ENCODE measurements at regions not wholly inside any gene's neighbourhood (a gene's known extent, or its start where the extent isn't known, plus 50 kb on each side); places are given as distances from the start of the nearest gene placed in this dataset.

DNA sequence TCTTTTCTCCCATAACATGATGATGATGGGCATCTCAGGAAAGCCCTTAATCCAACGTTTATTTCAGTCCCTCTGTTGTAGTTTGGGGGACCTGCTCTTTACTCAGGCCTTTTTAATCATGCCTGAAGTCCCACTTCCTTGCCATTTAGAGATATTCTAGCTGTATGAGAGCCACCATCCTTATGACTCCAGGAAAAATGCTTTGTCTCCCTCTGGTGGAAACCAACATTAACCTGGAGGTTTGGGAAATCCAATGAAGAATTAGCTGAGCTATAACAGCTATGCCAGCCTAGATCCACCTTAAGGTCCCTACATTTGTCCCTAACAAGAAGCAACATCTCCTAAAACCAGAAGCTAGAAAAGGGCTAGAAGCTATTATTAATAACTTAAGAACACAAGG is 1399.1 kb downstream of the LRFN5 start:
- TF ChIP-seq, protein P1, sequence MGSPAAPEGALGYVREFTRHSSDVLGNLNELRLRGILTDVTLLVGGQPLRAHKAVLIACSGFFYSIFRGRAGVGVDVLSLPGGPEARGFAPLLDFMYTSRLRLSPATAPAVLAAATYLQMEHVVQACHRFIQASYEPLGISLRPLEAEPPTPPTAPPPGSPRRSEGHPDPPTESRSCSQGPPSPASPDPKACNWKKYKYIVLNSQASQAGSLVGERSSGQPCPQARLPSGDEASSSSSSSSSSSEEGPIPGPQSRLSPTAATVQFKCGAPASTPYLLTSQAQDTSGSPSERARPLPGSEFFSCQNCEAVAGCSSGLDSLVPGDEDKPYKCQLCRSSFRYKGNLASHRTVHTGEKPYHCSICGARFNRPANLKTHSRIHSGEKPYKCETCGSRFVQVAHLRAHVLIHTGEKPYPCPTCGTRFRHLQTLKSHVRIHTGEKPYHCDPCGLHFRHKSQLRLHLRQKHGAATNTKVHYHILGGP (tag by site-specific recombination; IDR thresholded peaks at IDR 0.05): no peak
- no peak for TF ChIP-seq ZNF112 (tag by site-specific recombination; IDR thresholded peaks at IDR 0.05)
- TF ChIP-seq, protein P2, sequence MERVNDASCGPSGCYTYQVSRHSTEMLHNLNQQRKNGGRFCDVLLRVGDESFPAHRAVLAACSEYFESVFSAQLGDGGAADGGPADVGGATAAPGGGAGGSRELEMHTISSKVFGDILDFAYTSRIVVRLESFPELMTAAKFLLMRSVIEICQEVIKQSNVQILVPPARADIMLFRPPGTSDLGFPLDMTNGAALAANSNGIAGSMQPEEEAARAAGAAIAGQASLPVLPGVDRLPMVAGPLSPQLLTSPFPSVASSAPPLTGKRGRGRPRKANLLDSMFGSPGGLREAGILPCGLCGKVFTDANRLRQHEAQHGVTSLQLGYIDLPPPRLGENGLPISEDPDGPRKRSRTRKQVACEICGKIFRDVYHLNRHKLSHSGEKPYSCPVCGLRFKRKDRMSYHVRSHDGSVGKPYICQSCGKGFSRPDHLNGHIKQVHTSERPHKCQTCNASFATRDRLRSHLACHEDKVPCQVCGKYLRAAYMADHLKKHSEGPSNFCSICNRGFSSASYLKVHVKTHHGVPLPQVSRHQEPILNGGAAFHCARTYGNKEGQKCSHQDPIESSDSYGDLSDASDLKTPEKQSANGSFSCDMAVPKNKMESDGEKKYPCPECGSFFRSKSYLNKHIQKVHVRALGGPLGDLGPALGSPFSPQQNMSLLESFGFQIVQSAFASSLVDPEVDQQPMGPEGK (tag by site-specific recombination; IDR thresholded peaks at IDR 0.05): no peak
- no peak for TF ChIP-seq FEZF1 (tag by site-specific recombination; IDR thresholded peaks at IDR 0.05)
- Histone ChIP-seq H3K4me1 (ENCODE audit: control insufficient read depth, insufficient read depth, low read length) (no peaks in the 10 kb centered on the region), H3K36me3 (ENCODE audit: control insufficient read depth in 2 of 2, insufficient read depth in 1 of 2, low read length in 2 of 2) (no peaks in the 10 kb centered on the region), H3K27ac (ENCODE audit: extremely low read depth, low read depth, low read length) (no peak overlapping the region), H3K4me3 (ENCODE audit: low read depth, low read length) (no peak overlapping the region), H3K9me3 (ENCODE audit: control insufficient read depth, insufficient read depth, low read depth, low read length) (no peaks in the 10 kb centered on the region; the same call in 1 of the 2 replicates)
- ChIA-PET CTCF (no interaction called here), POLR2A (no interaction called here)

DNA sequence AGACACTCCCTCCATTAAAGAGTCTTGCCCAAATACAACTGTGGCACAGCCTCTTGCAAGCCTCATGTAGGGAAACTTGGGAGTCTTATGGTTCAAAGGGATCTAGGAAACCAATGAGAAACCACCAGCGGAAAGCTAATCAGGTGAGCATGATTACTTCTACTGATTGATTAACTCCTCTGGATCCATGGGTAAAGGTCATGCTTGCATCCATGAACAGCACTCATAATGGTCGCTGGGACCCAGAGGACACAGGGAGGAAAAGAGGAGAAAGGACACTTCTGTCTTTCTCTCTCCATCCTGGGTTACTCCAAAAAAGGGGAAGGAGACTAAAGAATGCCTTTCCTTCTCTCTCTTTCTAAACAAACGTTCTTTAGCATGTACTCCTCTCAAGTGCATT is 1397.2 kb downstream of the LRFN5 start:
- POLR2A ChIA-PET: no interaction called here
- Histone ChIP-seq H3K36me3 (ENCODE audit: control insufficient read depth in 2 of 2, insufficient read depth in 1 of 2, low read length in 2 of 2) (no peaks in the 10 kb centered on the region), H3K9me3 (ENCODE audit: control insufficient read depth, insufficient read depth, low read depth, low read length) (no peaks in the 10 kb centered on the region; the same call in 1 of the 2 replicates), H3K4me3 (ENCODE audit: low read depth, low read length) (no peak overlapping the region), H3K4me1 (ENCODE audit: control insufficient read depth, insufficient read depth, low read length) (no peaks in the 10 kb centered on the region), H3K27ac (ENCODE audit: extremely low read depth, low read depth, low read length) (no peak overlapping the region)
- CTCF ChIA-PET: no interaction called here
- TF ChIP-seq TRIM28 (IDR thresholded peaks at IDR 0.05; ENCODE audit: borderline replicate concordance, low read length) (peak; percentile 87; the same call in 1 of the 2 replicates), YY2 (tag by site-specific recombination; IDR thresholded peaks at IDR 0.05) (no peak), ZNF501 (tag by site-specific recombination; IDR thresholded peaks at IDR 0.05) (no peak), ZNF2 (tag by site-specific recombination; IDR thresholded peaks at IDR 0.05) (no peak), ZNF473 (tag by site-specific recombination; IDR thresholded peaks at IDR 0.05) (no peak)

DNA sequence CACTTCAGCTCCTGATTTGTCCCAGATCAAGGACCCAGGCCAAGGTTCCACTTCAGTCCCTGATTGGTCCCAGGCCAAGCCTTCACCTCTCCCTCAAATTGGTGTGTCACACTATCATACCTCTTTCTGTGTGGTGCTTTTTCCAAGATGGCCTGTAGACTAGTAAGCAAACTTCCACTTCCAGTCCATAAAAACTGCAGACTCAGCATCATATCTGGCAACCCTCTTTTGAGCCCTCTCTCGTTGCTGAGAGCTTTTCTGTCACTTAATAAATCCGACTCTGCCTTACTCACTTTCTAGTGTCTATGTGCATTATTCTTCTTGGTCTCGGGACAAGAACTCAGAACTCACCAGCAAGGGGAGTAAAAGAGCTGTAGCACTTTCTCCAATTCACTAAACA is 1395.1 kb downstream of the LRFN5 start:
- Histone ChIP-seq H3K9me3 (ENCODE audit: control insufficient read depth, insufficient read depth, low read depth, low read length) (no peaks in the 10 kb centered on the region; the same call in 1 of the 2 replicates), H3K4me1 (ENCODE audit: control insufficient read depth, insufficient read depth, low read length) (no peaks in the 10 kb centered on the region), H3K27ac (ENCODE audit: extremely low read depth, low read depth, low read length) (no peak overlapping the region), H3K36me3 (ENCODE audit: control insufficient read depth in 2 of 2, insufficient read depth in 1 of 2, low read length in 2 of 2) (no peaks in the 10 kb centered on the region), H3K4me3 (ENCODE audit: low read depth, low read length) (no peak overlapping the region)
- POLR2A ChIA-PET: no interaction called here
- TF ChIP-seq ZNF23 (tag by site-specific recombination; IDR thresholded peaks at IDR 0.05; ENCODE audit: borderline replicate concordance) (no peak), ZFHX2 (tag by site-specific recombination; conservative IDR thresholded peaks at IDR 0.05) (no peak), ZBTB7A (tag by site-specific recombination; IDR thresholded peaks at IDR 0.05; ENCODE audit: low read depth) (no peak), MZF1 (tag by site-specific recombination; IDR thresholded peaks at IDR 0.05; ENCODE audit: borderline replicate concordance) (no peak), ZNF548 (tag by site-specific recombination; IDR thresholded peaks at IDR 0.05) (no peak), ZNF701 (tag by site-specific recombination; IDR thresholded peaks at IDR 0.05) (no peak)
- TF ChIP-seq, protein P3, sequence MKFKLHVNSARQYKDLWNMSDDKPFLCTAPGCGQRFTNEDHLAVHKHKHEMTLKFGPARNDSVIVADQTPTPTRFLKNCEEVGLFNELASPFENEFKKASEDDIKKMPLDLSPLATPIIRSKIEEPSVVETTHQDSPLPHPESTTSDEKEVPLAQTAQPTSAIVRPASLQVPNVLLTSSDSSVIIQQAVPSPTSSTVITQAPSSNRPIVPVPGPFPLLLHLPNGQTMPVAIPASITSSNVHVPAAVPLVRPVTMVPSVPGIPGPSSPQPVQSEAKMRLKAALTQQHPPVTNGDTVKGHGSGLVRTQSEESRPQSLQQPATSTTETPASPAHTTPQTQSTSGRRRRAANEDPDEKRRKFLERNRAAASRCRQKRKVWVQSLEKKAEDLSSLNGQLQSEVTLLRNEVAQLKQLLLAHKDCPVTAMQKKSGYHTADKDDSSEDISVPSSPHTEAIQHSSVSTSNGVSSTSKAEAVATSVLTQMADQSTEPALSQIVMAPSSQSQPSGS (tag by site-specific recombination; IDR thresholded peaks at IDR 0.05; ENCODE audit: low read depth): no peak
- TF ChIP-seq, protein P4, sequence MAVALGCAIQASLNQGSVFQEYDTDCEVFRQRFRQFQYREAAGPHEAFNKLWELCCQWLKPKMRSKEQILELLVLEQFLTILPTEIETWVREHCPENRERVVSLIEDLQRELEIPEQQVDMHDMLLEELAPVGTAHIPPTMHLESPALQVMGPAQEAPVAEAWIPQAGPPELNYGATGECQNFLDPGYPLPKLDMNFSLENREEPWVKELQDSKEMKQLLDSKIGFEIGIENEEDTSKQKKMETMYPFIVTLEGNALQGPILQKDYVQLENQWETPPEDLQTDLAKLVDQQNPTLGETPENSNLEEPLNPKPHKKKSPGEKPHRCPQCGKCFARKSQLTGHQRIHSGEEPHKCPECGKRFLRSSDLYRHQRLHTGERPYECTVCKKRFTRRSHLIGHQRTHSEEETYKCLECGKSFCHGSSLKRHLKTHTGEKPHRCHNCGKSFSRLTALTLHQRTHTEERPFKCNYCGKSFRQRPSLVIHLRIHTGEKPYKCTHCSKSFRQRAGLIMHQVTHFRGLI (tag by site-specific recombination; IDR thresholded peaks at IDR 0.05): no peak
- CTCF ChIA-PET: no interaction called here

Measured in HEK293 (cell line).